ENCODE measurements at regions not wholly inside any gene's neighbourhood (a gene's known extent, or its start where the extent isn't known, plus 50 kb on each side); places are given as distances from the start of the nearest gene placed in this dataset.
"Not testable (repeated sequence)": the region's sequence is repeated elsewhere in the genome, so short reads cannot be mapped to it uniquely, and the experiment has no call there.

- no peak for DNase-seq
These were observed 666.9 kb upstream of the INTU start for GRCh38 chr4:126965877-126966276.

- DNase-seq, result no peak
These were observed 663.2 kb upstream of the INTU start for GRCh38 chr4:126969360-126970235.

- DNase-seq, result no peak
These were observed 659.6 kb upstream of the INTU start for GRCh38 chr4:126973201-126973600.

- DNase-seq, result no peak
These were observed 655.7 kb upstream of the INTU start for GRCh38 chr4:126976850-126977632.

- no peak for DNase-seq
These were observed 646.8 kb upstream of the INTU start for GRCh38 chr4:126986005-126986404.

GRCh38 chr4:126986828-126987227 is 645.9 kb upstream of the INTU start:
- no peak for DNase-seq

GRCh38 chr4:126991965-126992364 is 640.8 kb upstream of the INTU start:
- DNase-seq, result no peak

GRCh38 chr4:126992910-126993309 is 639.8 kb upstream of the INTU start:
- no peak for DNase-seq

GRCh38 chr4:126993351-126993750 is 639.4 kb upstream of the INTU start:
- no peak for DNase-seq

GRCh38 chr4:126995235-126995634 is 637.5 kb upstream of the INTU start:
- no peak for DNase-seq

GRCh38 chr4:127000110-127000509 is 632.6 kb upstream of the INTU start:
- DNase-seq, result no peak

- no peak for DNase-seq
These were observed 631.9 kb upstream of the INTU start for GRCh38 chr4:127000846-127001245.

GRCh38 chr4:127001933-127002332 is 630.8 kb upstream of the INTU start:
- no peak for DNase-seq

GRCh38 chr4:127006446-127006877 is 626.3 kb upstream of the INTU start:
- DNase-seq, result no peak

GRCh38 chr4:127007305-127007704 is 625.5 kb upstream of the INTU start:
- DNase-seq, result no peak

- no peak for DNase-seq
These were observed 620.2 kb upstream of the INTU start for GRCh38 chr4:127012549-127012948.

GRCh38 chr4:127015667-127016117 is 617.1 kb upstream of the INTU start:
- DNase-seq, result no peak

- DNase-seq, result no peak
These were observed 614.4 kb upstream of the INTU start for GRCh38 chr4:127018381-127018780.

- DNase-seq, result not testable (repeated sequence)
These were observed 611.9 kb upstream of the INTU start for GRCh38 chr4:127020831-127021230.

- no peak for DNase-seq
These were observed 596.5 kb upstream of the INTU start for GRCh38 chr4:127036296-127036695.

- no peak for DNase-seq
These were observed 586.9 kb upstream of the INTU start for GRCh38 chr4:127045861-127046260.

- no peak for DNase-seq
These were observed 584.8 kb upstream of the INTU start for GRCh38 chr4:127047930-127048329.

- no peak for DNase-seq
These were observed 584.2 kb upstream of the INTU start for GRCh38 chr4:127048376-127049044.
